OCI-M1 (cell line): ENCODE measurements at regions not wholly inside any gene's neighbourhood (a gene's known extent, or its start where the extent isn't known, plus 50 kb on each side); places are given as distances from the start of the nearest gene placed in this dataset.

Experiments
- DNase-seq: peaks from one replicate; lab custom pipeline; 2025; lab: John Stamatoyannopoulos, UW

DNA sequence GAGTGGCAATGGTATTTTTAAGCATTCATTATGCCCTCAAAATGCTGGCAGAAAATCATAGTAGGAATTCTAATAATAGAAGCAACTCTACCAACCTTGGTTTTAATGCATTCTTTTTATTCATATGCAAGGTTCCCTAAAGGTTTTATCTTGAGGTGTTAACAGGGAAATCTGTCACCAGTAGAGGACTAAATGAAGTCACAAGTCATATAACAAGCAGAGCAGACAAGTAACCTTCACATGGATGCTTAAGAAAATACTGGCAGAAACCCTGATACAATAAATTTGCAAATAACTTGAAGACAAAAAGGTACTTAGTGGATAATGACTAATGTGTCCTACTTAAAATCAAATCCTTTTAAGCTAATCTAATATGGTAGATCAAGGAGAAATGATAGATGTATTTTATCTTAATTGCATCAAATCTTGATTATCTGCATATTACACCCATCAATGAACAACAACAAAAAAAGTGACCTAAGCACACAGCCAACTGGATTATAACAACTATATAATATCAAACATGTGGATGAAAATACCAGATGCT, 73.3 kb downstream of the RFC3 start:
- no peak for DNase-seq

- DNase-seq, result no peak
Observed at GRCh38 chr13:33893559-33893958, 75.6 kb downstream of the RFC3 start.

- no peak for DNase-seq
Observed at GRCh38 chr13:33904431-33904830, 86.5 kb downstream of the RFC3 start.

DNA sequence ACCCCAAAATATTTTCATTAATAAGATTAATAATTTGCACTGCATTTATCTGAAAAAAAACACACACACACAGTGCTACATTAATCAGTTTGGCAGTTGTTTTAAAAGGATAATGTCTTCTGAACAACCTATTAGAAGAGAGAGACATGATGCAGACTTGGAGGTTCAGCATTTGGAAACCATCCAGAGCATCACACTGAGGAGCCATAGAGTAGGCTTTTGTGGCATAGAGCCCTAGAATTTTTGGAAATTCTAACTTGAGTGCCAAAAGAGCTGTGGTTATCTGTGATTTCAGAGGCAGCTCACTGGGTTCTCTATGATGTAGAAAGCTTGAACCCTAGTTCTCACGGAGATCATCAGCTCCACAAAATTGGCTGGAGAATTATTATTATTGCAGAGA, 90.2 kb downstream of the RFC3 start:
- DNase-seq, result no peak

- DNase-seq, result no peak
Observed at GRCh38 chr13:33910255-33910654, 92.3 kb downstream of the RFC3 start.

DNA sequence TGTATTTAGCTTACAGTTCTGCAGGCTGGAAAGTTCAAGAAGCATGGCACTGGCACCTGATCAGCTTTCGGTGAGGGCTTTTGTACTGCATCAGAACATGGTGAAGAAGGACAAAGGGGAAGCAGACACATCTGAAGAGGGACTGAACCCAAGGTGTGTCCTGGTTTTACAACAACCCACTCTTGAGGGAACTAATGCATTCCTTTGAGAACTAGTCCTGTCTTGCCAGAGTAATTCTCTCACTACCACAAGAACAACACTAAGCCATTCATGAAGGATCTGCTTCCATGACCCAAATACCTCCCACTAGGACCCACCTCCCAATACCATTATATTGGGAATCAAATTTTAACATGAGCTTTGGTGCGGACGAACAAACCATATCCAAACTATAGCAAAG, 93.6 kb downstream of the RFC3 start:
- DNase-seq, result no peak

DNA sequence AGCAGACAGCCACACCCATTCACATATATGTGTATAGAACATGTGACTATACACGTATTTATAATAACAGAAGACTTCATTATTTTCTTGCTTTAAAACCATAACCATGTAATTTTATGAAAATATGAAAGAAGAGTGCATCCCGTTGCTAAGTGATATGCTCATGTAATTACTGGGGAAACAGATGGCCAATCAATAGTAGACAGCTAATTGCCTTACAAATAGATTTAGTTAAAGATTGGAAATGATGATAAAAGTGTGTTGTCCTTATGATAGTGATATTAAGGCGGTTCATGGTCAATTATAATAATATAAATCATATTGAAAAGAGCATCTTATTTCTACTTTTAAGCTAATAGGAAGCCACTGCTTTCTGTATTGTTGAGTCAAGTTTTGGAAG, 95.9 kb downstream of the RFC3 start:
- no peak for DNase-seq

DNA sequence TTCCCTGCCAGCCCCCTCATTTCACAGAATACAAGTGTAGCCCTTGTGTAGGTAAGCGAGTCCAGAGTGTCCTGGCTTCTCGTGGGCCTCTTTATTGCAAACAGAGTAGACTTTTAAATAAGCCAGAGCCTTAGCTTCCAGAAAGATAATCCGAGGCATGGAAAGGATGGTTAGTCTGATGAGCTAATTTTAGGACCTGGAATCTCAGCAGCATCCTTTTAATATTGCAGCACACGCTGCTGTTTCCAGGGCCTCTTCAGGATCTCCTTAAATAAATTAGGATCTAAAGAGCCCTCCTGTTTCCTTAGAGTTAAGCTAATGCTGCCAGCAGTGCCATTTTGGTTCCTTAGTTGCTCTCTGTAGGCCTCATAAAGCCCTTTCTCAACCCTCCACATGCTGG, 99.2 kb downstream of the RFC3 start:
- no peak for DNase-seq

- no peak for DNase-seq
Observed at GRCh38 chr13:33918199-33918932, 100.4 kb downstream of the RFC3 start.

DNA sequence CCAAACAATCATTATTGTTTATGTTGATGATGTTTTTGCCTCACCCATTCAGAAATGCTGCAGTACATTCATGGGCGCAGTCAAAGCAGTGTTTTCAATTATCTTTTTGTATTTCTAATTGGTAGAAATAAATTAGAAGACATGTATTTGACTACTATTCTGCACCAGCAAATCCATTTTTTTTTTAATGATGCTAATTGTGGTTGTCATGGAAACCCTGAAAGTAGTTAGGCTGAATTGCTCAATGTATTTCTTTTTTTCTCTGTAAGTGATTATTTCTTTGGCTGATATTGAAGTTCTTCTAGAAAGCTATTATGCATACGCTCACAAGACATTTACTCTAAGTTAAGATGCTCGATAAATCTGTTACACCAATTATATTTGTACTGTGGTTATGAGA, 101.2 kb downstream of the RFC3 start:
- DNase-seq, result no peak

- DNase-seq, result no peak
Observed at GRCh38 chr13:33925563-33925962, 107.6 kb downstream of the RFC3 start.

DNA sequence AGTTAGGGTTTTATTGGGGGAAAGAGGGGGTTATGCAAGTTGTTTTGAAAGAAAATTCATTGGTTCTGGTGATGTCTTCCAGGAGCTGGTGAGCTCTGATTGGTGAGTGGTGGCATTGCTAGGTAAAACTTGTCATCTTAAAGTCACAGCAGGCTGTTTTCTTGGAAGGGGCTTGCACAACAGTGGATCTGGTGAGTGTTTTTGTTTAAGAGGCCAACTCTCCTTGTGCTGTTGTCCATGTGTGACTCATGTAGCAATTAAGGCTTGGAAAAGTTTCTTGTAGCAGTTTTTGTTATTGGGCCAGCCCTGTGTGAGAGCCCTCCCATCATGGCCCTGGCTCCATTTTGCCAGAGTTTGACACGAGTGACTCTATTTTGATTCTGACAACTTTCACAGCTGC, 109.4 kb downstream of the RFC3 start:
- DNase-seq, result peak; percentile 2

DNA sequence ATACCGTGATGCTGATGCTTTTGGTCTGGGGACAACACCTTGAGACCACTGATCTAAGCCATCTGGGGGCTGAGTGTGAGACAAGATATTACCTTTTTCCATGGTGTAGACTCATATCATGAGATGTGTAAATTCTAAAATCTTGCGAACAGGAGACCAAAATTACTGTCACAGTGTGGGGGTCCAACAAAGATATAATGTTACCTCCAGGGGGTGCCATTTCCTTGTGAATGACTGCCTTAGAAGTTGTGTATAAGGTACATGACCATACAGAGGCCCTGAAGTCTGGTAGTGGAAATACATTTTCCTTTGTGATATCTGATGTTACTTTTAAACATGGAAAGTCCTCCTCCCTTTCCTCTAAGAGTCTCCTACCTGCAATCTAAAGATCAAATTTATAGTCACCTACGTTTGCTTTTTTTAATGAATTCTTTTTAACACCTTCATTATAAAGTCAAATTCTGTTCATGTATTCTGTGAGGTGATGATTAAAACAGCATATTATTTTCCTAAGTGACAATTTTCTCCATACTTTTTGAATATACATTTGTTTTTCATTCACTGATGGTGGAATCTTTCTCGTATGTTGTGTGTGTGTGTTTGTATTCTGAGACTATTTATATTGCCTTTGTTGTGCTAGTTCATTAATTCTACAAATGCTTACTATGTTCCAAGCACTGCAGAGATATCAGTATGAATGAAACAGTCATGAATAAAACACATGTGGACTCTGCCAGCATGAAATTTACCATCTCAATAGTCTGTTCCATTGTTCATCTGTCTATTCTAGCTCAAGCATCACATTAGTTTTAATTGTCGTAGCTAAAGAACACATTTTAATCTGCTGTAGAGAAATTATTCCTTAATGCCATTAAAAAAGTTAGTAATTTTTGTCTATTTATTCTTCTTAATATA, 113.7 kb downstream of the RFC3 start:
- peak; percentile 55 for DNase-seq

DNA sequence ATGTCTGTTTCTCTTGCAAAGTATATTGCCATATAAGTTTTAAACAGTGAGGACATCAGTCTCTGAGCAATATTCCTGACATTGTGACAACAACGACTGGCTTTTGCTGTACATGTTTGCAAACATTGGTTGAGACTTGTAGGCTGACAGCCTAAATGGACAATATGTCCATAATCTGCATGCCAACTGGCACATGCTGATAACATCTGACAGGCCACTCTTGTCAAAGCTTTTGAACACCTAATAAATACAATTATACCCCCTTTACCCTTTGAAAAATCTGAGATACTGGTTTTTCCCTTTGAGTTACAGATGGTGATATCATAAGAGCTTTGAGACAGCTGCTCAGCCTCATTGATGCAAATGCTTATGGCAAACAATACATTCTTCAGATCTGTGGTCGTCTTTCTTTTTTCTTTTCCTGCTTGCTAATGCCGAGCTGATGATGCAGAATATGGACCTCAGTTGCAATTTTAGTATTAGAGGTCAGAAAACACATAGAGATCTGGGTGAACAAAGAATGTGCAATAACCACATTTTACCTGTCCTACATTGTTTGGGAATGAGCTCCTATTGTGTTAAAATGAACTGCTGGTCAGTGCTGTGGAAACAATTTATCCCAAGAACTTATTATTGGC, 114.9 kb downstream of the RFC3 start:
- no peak for DNase-seq

GRCh38 chr13:33933810-33934209, 115.9 kb downstream of the RFC3 start:
- no peak for DNase-seq

- DNase-seq, result no peak
Observed at GRCh38 chr13:33934343-33934742, 116.4 kb downstream of the RFC3 start.

GRCh38 chr13:33934951-33935371, 117.0 kb downstream of the RFC3 start:
- no peak for DNase-seq

GRCh38 chr13:33935969-33936368, 118.0 kb downstream of the RFC3 start:
- DNase-seq, result no peak

DNA sequence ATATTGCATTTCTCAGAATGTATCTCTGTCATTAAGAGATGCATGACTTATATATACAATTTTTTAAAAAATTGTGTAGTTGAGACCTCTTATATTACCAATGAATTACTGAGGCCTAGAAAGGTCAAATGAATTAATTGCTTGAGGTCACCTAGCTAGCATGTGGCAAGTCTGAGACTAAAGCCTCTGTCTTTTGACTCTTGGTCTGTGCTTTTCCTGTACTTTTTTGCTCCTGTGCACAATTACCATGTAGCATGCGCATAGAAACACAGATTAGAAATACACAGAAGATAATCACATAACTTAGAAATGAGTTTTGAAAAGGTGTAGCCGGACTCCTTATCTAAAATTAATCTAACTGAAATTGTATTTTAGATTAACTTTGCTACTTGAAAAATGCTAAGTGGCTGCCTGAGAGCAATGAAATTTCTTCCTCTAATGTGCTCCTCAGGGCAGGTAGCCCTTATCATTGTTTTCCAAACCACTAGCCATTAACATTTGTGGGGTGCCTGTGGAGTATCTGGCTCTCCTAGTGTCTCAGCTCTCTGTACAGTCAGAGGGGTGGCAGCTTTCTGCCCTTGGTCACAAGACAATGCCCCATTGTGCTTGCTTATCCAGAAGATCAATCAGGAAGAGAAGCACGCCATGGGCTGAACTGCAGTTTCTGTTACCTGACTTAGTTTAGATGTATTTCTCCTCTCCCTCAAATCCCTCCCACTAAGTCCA, 119.6 kb downstream of the RFC3 start:
- no peak for DNase-seq

DNA sequence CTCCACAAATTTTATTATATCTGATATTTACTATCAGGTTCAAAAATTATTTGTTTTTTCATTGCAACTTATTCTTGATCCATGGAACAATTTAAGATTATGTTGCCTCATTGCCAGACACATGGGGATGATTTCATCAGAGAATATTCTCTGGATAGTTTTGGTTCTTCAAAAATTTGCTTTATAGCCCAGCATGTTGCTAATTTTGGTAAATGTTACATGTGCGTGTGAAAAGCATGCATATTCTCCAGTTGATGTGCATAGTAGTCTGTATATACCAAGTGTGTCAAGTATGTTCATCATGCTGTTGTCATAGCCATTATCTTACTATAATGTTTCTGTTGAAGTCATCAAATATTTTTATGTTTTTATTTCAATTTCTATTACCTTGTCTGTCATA, 122.3 kb downstream of the RFC3 start:
- no peak for DNase-seq

DNA sequence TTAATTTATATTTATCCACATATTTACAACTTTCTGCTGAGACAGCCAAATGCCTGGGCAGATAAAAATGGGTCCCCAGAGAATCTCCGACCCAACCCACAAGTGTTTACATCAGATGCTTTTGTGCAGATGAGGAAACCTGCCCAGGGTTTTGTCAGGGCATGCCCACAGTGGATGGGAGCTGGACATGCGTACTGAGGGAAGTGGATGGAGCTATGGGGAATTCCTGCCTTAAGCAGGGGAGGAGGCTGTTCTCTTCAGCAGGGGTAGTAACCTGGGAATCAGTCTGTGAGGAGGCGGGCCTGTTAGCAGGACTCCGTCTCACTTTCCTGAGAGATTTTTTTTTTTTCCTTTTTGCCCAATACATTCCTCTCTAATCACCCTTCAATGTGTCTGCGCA, 122.9 kb downstream of the RFC3 start:
- DNase-seq, result no peak

DNA sequence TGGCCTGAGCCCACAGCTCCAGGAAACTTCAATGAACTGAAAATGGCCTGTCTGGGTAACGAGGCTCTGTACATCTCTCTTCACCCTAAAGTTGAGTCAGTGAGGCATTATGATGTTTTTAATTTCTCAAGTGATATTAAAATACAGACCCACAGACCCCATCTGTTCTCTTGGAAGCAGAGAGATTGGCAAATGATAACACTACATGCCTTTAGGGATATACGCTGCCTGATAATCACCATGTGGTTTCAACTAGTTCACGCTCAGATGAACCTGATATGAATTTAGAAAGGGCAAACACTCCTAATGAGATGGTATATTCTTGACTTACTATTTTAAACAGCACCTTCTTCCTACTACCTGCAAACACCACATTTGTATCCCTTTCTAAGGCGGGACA, 127.5 kb downstream of the RFC3 start:
- no peak for DNase-seq
